ENCODE measurements at regions not wholly inside any gene's neighbourhood (a gene's known extent, or its start where the extent isn't known, plus 50 kb on each side); places are given as distances from the start of the nearest gene placed in this dataset.

- POLR2A ChIA-PET: no interaction called here
- CTCF ChIA-PET: no interaction called here
- TF ChIP-seq CTCF (IDR thresholded peaks at IDR 0.05; ENCODE audit: insufficient read depth, low read length, missing control alignments): no peak
- no peak overlapping the region for H3K4me3 ChIP-seq (ENCODE audit: low read depth, low read length)
- no peak for DNase-seq (ENCODE audit: low read depth, low spot score)
Measured at GRCh38 chr6:22506496-22506895, 62.9 kb upstream of the HDGFL1 start.

GRCh38 chr6:22512686-22513427 is 56.5 kb upstream of the HDGFL1 start:
- H3K4me3 ChIP-seq (ENCODE audit: low read depth, low read length): no peak overlapping the region
- CTCF ChIA-PET: no interaction called here
- POLR2A ChIA-PET: no interaction called here
- DNase-seq (ENCODE audit: low read depth, low spot score): no peak
- no peak for TF ChIP-seq CTCF (IDR thresholded peaks at IDR 0.05; ENCODE audit: insufficient read depth, low read length, missing control alignments)

GRCh38 chr6:22513667-22514066 is 55.7 kb upstream of the HDGFL1 start:
- DNase-seq (ENCODE audit: low read depth, low spot score): no peak
- ChIA-PET POLR2A (no interaction called here), CTCF (no interaction called here)
- TF ChIP-seq CTCF (IDR thresholded peaks at IDR 0.05; ENCODE audit: insufficient read depth, low read length, missing control alignments): no peak
- H3K4me3 ChIP-seq (ENCODE audit: low read depth, low read length): no peak overlapping the region

- no peak for DNase-seq (ENCODE audit: low read depth, low spot score)
- TF ChIP-seq CTCF (IDR thresholded peaks at IDR 0.05; ENCODE audit: insufficient read depth, low read length, missing control alignments): no peak
- H3K4me3 ChIP-seq (ENCODE audit: low read depth, low read length): no peak overlapping the region
- ChIA-PET CTCF (no interaction called here), POLR2A (no interaction called here)
Measured at GRCh38 chr6:22519237-22519636, 50.1 kb upstream of the HDGFL1 start.

Data from AG04449 (cell line).